ENCODE measurements at regions not wholly inside any gene's neighbourhood (a gene's known extent, or its start where the extent isn't known, plus 50 kb on each side); places are given as distances from the start of the nearest gene placed in this dataset.
"Not testable (repeated sequence)": the region's sequence is repeated elsewhere in the genome, so short reads cannot be mapped to it uniquely, and the experiment has no call there.

GRCh38 chr4:32661229-32661628, 1941.1 kb downstream of the PCDH7 start:
- DNase-seq = no peak

- no peak for DNase-seq
Measured at GRCh38 chr4:32662803-32663202, 1942.6 kb downstream of the PCDH7 start.

- DNase-seq = no peak
Measured at GRCh38 chr4:32672359-32672758, 1952.2 kb downstream of the PCDH7 start.

GRCh38 chr4:32680946-32681345, 1960.8 kb downstream of the PCDH7 start:
- DNase-seq = no peak

GRCh38 chr4:32684160-32684559, 1964.0 kb downstream of the PCDH7 start:
- DNase-seq = no peak

GRCh38 chr4:32686123-32686522, 1966.0 kb downstream of the PCDH7 start:
- DNase-seq = no peak

- no peak for DNase-seq
Measured at GRCh38 chr4:32689518-32689917, 1969.3 kb downstream of the PCDH7 start.

GRCh38 chr4:32697281-32697814, 1977.2 kb downstream of the PCDH7 start:
- DNase-seq = no peak

- DNase-seq = no peak
Measured at GRCh38 chr4:32700838-32701237, 1980.7 kb downstream of the PCDH7 start.

- no peak for DNase-seq
Measured at GRCh38 chr4:32706893-32707292, 1986.7 kb downstream of the PCDH7 start.

- not testable (repeated sequence) for DNase-seq
Measured at GRCh38 chr4:32716090-32716620, 1996.0 kb downstream of the PCDH7 start.

- DNase-seq = no peak
Measured at GRCh38 chr4:32735856-32736590, 2015.9 kb downstream of the PCDH7 start.

GRCh38 chr4:32744211-32744610, 2024.0 kb downstream of the PCDH7 start:
- DNase-seq = no peak

GRCh38 chr4:32745351-32745750, 2025.2 kb downstream of the PCDH7 start:
- DNase-seq = no peak

- DNase-seq = no peak
Measured at GRCh38 chr4:32748061-32748460, 2027.9 kb downstream of the PCDH7 start.

GRCh38 chr4:32748498-32748897, 2028.3 kb downstream of the PCDH7 start:
- DNase-seq = no peak

- no peak for DNase-seq
Measured at GRCh38 chr4:32752962-32753361, 2032.8 kb downstream of the PCDH7 start.

GRCh38 chr4:32768664-32769389, 2048.7 kb downstream of the PCDH7 start:
- DNase-seq = no peak

- peak; percentile 8 for DNase-seq
Measured at GRCh38 chr4:32771491-32771890, 2051.3 kb downstream of the PCDH7 start.

- no peak for DNase-seq
Measured at GRCh38 chr4:32775049-32775448, 2054.9 kb downstream of the PCDH7 start.

GRCh38 chr4:32776435-32777203, 2056.4 kb downstream of the PCDH7 start:
- DNase-seq = no peak

GRCh38 chr4:32778025-32778424, 2057.9 kb downstream of the PCDH7 start:
- no peak for DNase-seq

- no peak for DNase-seq
Measured at GRCh38 chr4:32778938-32779337, 2058.8 kb downstream of the PCDH7 start.

Measured in eye (tissue), 1 donor.